ENCODE measurements at regions not wholly inside any gene's neighbourhood (a gene's known extent, or its start where the extent isn't known, plus 50 kb on each side); places are given as distances from the start of the nearest gene placed in this dataset.

- TF ChIP-seq CTCF (IDR thresholded peaks at IDR 0.05; ENCODE audit: insufficient read depth, low read length): no peak
- no peak for DNase-seq (ENCODE audit: low read depth)
- H3K4me3 ChIP-seq (ENCODE audit: low read depth, low read length): no peak overlapping the region
Observed at GRCh38 chr5:173720953-173721600, 104.6 kb upstream of the BOD1 start.

DNA sequence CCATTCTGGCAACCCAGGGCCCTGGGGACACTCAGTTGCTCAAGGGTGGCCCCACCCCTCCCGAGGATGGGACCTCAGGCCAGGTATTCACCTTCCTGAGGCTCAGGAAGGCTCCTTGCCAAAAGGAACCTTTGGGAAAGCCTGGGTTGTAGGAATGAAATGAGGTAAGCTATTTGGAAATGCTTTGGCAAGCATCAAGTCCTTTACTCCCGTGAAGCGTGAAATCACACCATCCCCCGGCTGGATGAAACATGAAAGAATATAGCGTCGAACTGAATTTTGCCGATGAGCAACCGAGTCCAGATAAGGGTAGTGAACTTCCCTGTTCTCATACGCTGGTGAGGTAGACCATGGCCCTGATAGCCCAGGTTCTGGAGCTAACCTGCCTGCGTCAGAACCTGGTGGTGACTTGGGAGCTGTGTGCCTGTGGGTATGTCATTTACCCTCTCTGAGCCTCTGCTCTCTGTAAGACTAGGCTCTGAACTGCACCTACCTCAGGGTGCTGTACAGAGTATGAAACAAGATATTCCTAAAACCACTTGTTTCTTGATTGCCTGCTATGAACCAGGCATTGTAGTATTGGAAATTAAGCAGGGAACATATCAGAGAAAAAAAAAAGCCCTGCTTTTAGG is 105.3 kb upstream of the BOD1 start:
- no peak for DNase-seq (ENCODE audit: low read depth)
- no peak overlapping the region for H3K4me3 ChIP-seq (ENCODE audit: low read depth, low read length)
- no peak for TF ChIP-seq CTCF (IDR thresholded peaks at IDR 0.05; ENCODE audit: insufficient read depth, low read length)

DNA sequence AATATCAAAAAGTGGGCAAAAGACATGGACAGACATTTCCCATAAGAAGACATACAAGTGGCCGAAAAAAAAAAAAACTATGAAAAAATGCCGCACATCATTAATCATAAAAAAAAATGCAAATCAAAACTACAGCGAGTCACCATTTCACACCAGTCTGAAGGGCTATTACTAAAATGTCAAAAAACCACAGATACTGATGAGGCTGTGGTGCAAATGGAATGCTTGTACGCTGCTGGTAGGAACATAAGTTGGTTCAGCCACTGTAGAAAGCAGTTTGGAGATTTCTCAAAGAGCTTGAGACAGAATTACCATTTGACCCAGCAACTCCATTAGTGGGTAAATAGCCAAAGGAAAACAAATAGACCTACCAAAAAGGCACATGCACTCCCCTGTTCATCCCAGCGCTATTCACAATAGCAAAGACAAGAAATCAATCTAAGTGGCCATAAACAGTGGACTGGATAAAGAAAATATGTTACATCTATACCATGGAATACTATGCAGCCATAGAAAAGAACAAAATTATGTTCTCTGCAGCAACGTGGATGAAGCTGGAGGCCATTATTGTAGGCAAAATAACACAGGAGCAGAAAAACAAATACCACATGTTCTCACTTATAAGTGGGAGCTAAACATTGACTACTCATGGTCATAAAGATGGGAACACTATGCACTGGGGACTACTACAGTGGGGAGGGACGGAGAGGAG is 110.6 kb upstream of the BOD1 start:
- no peak overlapping the region for H3K4me3 ChIP-seq (ENCODE audit: low read depth, low read length)
- DNase-seq (ENCODE audit: low read depth): no peak
- TF ChIP-seq CTCF (IDR thresholded peaks at IDR 0.05; ENCODE audit: insufficient read depth, low read length): no peak

- no peak for DNase-seq (ENCODE audit: low read depth)
- TF ChIP-seq CTCF (IDR thresholded peaks at IDR 0.05; ENCODE audit: insufficient read depth, low read length): no peak
- H3K4me3 ChIP-seq (ENCODE audit: low read depth, low read length): no peak overlapping the region
Observed at GRCh38 chr5:173727839-173728778, 111.7 kb upstream of the BOD1 start.

- DNase-seq (ENCODE audit: low read depth): no peak
- no peak for TF ChIP-seq CTCF (IDR thresholded peaks at IDR 0.05; ENCODE audit: insufficient read depth, low read length)
- no peak overlapping the region for H3K4me3 ChIP-seq (ENCODE audit: low read depth, low read length)
Observed at GRCh38 chr5:173729079-173729765, 112.8 kb upstream of the BOD1 start.
